Fibroblast of skin of scalp (primary cell): ENCODE measurements at regions not wholly inside any gene's neighbourhood (a gene's known extent, or its start where the extent isn't known, plus 50 kb on each side); places are given as distances from the start of the nearest gene placed in this dataset.

Experiments
- DNase-seq: peaks from one replicate; pipeline ENCODE4 v3.0.0-alpha.2; 2013

DNA sequence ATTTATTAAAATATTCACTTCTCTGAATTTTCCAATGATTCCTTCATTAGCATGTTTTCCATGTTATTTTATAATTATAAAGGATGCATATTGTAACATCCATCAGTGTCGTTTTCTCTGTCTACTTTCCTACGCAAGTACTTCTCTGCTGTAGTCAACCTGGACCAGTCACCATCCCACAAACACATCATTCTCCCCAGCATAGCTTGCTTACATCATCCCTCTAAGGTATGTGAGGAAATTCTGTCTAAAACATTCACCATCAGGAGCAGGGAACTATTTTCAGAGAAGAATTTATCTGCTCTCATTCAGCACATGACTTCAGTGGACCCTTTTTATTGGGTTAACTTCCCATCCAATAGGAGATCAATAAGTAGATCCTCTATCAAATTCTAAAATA lies 806.1 kb upstream of the ARGLU1 start:
- no peak for DNase-seq

- peak; percentile 53 for DNase-seq
These were observed 805.6 kb upstream of the ARGLU1 start for GRCh38 chr13:107373551-107373950.

- peak; percentile 21 for DNase-seq
These were observed 802.3 kb upstream of the ARGLU1 start for GRCh38 chr13:107370015-107370785.

DNA sequence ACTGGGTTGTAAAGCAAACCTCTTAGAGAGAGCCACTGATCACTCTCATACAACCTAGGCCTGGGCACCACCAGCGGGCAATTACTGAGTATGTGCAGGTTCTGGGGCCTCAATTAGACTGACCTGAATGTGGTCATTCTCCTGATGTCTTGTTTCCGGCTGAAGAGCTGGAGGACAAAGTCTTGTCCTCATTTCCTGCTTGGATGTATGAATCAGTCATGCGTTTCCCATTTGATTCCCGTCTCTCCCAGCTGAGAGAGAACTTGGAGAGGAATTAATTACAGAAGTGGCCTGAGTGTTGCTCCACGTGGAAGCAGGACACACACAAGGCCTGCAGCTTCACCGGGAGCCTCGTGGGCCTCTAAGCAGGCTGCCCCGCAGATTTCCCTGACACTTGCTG lies 799.3 kb upstream of the ARGLU1 start:
- DNase-seq, result no peak

DNA sequence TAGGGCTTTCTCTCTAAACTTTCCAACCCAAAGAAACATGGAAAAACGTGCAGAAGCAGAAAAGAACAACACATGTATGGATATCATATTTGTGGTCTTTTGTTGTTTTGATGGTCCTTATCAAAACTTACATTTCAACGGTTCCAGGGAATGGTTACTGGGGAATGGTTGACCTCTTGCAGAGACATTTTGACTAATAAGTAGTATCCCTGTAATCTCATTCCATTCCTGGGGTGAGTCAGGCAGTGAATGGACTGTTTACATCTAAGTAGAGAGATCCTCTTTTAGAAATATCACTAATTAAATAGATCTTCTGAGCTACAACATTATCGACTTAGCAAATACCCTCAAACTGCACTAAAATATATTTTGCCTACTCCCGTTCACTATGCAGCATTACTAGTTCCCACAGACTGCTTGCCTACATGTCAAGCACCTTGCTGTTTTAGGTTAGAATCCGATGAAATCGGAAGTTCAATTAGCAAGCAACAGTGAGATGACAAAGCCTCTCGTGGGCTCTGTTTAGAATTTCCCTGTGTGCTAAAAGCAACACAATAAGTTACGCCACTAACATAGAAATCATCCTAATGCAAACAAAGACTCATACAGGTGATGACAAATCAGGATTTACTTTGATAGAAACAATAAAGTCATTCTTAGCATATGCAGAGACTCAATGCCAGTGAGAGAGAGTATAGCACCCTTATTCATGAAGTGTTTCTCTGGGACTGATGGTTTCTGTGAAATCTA lies 797.7 kb upstream of the ARGLU1 start:
- no peak for DNase-seq

DNA sequence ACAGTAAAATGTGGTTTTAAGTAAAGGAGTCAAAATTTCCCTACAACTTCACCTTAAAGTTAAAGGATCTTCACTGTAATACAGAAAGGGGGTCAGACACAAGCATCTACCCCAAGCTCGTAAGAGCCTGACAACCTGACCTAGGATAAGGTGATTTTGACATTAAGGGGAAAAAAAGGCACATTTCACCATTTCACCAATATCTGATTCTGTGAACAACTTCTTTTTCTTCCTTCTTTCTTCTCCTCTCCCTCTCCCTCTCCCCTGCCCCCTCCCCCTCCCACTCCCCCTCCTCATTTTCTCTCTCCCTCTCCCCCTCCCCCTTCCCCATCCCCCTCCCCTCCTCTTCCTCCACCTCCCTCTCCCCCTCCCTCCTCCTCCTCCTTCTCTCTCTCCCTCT lies 796.7 kb upstream of the ARGLU1 start:
- no peak for DNase-seq

DNA sequence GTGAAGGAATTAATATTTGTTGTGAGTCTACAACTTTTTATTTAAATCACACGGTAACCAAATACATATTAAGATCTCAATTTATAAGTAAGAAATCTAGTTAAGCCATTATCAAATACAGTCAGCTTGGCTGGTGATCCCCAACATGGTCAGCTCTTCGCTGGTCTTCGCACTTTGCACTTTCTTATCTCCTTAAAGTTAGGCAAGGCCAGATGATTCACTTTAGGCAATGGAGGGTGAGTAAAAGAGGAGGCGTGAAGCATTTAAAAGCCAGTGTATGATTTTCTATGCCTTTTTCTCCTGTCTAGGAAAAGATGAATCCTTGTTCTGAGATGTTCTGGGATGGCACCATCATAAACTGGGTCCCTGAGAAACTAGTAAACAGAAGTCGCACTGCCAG lies 793.7 kb upstream of the ARGLU1 start:
- no peak for DNase-seq

DNA sequence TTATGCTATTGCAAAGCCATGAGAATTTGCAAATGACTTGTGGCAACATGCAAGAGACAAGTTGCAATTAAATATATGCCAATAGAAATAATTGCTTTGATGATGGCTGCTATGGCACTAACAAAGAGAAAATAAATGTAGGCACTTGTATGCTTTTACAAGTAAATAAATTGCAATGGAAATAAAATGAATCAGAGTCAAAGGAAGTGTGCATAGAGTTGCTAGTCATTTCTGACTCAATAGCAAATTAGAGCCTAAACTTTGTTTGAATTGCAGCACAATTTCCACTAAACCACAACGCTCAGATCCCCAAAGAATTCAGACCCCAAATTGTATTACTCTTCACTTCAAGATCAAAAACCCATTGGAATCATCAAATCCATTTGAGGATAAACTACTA lies 792.1 kb upstream of the ARGLU1 start:
- DNase-seq, result no peak

GRCh38 chr13:107358866-107359265 lies 790.9 kb upstream of the ARGLU1 start:
- DNase-seq, result no peak

DNA sequence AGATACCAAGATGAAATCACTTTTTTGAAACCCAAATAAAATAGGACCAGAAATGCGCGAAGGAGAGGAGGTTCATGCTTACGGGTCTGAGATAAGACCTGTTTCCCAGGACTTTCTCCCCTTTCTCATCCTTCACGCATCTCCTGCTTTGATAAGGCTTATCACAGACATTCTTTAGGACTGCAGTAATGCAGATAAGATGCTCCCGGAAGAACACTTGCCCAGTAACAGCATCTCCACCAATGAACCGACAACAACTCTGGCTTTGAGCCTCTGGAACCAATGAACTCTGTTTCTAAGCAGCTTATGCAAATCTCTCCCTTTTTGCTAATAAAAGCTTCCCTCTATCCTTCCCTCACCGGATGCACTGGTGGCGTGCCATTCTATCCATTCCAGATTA lies 783.4 kb upstream of the ARGLU1 start:
- DNase-seq, result peak; percentile 4

DNA sequence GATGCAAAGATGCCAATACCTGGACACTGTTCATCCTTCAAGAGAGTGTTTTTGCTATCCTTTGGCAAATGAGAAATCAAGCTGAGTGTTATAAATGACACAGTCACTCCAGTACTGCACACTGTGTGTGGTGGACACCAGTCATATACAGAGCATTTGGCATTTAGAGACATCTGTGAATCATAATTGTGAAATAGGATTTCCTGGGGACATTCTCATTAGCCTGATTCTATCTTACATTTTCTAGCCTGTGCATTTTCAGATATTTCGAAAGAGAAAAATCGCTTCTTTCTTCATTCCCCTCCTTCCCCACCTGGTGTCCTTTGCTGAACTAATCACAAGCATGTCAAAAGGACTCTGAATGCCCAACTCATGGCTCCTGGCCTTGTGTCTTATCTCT lies 781.0 kb upstream of the ARGLU1 start:
- no peak for DNase-seq

DNA sequence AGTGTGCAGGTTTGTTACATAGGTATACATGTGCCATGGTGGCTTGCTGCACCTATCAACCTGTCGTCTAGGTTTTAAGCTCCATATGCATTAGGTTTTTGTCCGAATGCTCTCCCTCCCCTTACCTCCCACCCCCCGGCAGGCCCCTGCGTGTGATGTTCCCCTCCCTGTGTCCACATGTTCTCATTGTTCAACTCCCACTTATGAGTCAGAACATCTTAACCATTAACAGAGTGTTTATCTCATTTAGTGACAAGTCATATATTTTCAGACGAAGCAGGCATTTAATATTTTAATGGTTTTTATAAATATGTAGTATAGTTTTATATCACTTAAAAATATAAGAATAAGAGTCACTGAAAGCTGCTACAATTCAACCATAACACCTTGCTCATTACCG lies 780.5 kb upstream of the ARGLU1 start:
- DNase-seq, result no peak

- DNase-seq, result no peak
These were observed 779.9 kb upstream of the ARGLU1 start for GRCh38 chr13:107347641-107348369.

GRCh38 chr13:107342747-107343146 lies 774.8 kb upstream of the ARGLU1 start:
- no peak for DNase-seq

DNA sequence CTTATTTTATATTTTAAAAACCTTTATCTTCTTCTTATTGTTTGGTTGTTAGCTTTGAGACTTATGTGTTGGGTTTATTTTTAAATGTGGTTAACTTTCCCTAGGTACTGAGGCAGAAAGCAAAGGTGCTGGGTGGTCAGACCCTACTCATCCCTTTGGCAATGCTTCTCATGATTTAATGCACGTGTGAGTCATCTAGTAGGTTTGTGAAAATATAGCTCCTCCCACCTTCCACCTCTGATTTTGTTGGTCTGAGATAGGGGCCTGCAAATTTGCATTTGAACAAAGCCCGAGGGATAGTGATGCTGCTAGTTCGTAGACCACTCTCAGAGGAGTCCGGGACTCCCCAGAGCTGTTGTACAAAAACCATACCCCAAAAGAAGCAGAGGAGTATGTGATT lies 771.3 kb upstream of the ARGLU1 start:
- DNase-seq, result no peak

DNA sequence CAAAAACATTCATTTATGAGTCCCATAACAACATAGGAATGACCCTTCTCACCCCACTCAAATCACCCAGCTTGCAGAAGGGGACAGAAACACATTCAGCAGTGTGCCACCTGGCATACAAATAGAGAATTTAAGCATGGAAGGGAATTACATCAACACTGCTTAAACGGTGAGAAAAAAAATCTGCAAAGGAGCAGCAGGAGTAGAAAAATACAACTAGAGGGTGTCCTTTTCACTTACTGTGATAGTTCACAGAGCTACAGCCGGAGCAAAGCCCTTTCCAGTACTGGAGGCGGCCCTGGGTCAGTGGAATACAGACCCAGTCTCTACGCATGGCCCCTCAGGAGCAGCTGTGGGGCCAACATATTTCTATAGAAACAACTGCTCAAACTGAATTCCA lies 764.3 kb upstream of the ARGLU1 start:
- no peak for DNase-seq

DNA sequence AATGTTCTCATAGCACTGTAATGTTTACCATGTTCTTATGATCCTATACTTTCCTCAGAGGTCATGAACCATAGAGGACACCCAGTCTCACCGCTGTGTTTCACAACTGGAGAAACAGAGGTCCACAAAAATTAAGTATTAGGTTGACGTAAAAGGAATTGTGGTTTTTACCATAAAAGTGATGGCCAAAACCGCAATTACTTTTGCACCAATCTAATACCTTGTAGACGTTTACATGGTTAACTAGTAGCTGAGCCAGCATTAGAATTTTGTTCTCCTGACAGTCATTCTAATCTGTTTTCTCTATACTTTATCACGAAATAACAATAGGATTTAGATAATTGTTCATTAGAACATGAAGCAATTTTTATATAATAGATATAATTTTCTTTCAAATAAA lies 763.4 kb upstream of the ARGLU1 start:
- DNase-seq, result no peak

GRCh38 chr13:107330484-107330883 lies 762.5 kb upstream of the ARGLU1 start:
- DNase-seq, result no peak

- no peak for DNase-seq
These were observed 762.1 kb upstream of the ARGLU1 start for GRCh38 chr13:107329991-107330390.

DNA sequence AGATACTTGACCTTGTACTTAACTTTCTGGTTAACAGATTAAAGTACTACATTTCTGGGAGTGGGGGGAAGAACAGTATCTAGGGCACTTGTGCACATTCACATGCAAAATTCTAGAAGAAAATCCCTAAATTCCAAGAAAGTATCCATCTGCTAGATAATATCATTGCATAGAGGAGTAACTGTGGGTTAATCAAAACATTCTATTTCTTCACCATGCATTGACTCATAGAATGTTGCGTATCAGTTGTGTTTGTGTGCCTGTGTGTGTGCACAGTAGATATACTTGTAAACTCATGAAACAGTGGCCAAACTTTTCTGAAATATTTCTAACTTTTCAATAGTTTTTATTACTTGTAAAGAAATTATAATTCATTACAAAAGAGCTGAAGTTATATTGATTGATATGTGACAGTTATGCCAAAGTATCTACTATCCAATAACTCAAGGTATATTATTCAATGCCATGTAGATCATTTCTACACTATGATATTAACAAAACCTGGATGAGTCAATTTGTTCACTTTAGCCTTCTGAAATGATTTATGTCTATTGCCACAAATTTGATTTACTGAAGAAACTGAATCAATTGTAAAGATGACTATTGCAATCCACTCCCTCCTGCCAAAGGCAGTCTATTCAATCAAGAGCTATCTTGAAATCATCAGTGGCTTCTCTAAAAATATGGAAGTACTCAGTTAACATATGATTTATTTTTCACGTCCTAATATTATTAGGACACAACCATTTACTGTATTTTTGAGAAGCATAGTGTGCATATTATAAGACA lies 756.7 kb upstream of the ARGLU1 start:
- no peak for DNase-seq

- DNase-seq, result no peak
These were observed 754.3 kb upstream of the ARGLU1 start for GRCh38 chr13:107322228-107322627.

- DNase-seq, result no peak
These were observed 737.2 kb upstream of the ARGLU1 start for GRCh38 chr13:107305178-107305577.
